GM19023 (cell line): ENCODE measurements at regions not wholly inside any gene's neighbourhood (a gene's known extent, or its start where the extent isn't known, plus 50 kb on each side); places are given as distances from the start of the nearest gene placed in this dataset.

Experiments used
- ATAC-seq: cut with Tn5 transposase; IDR thresholded peaks from one replicate; pipeline ENCODE4 v1.9.1; 2021; ENCODE audit warnings: mild to moderate bottlenecking, moderate library complexity; ENCODE audit not compliant: unreplicated experiment

- no peak for ATAC-seq
Observed at GRCh38 chr9:118028225-118028624, 324.0 kb downstream of the TLR4 start.

GRCh38 chr9:118029425-118029824 lies 325.2 kb downstream of the TLR4 start:
- ATAC-seq: no peak

GRCh38 chr9:118034701-118035100 lies 330.5 kb downstream of the TLR4 start:
- ATAC-seq: no peak

- no peak for ATAC-seq
Observed at GRCh38 chr9:118038713-118039112, 334.5 kb downstream of the TLR4 start.

GRCh38 chr9:118058227-118058626 lies 354.0 kb downstream of the TLR4 start:
- ATAC-seq: no peak

GRCh38 chr9:118059484-118060278 lies 355.5 kb downstream of the TLR4 start:
- no peak for ATAC-seq

GRCh38 chr9:118083161-118083560 lies 379.0 kb downstream of the TLR4 start:
- no peak for ATAC-seq

GRCh38 chr9:118088090-118088489 lies 383.9 kb downstream of the TLR4 start:
- ATAC-seq: no peak

- no peak for ATAC-seq
Observed at GRCh38 chr9:118091226-118091625, 387.0 kb downstream of the TLR4 start.

GRCh38 chr9:118091711-118092500 lies 387.7 kb downstream of the TLR4 start:
- no peak for ATAC-seq

GRCh38 chr9:118094387-118094786 lies 390.2 kb downstream of the TLR4 start:
- no peak for ATAC-seq

GRCh38 chr9:118100529-118101419 lies 396.6 kb downstream of the TLR4 start:
- no peak for ATAC-seq

GRCh38 chr9:118104363-118104762 lies 400.2 kb downstream of the TLR4 start:
- no peak for ATAC-seq

GRCh38 chr9:118108971-118109370 lies 404.8 kb downstream of the TLR4 start:
- ATAC-seq: no peak

- ATAC-seq: no peak
Observed at GRCh38 chr9:118109542-118109941, 405.3 kb downstream of the TLR4 start.

GRCh38 chr9:118121361-118121760 lies 417.2 kb downstream of the TLR4 start:
- no peak for ATAC-seq

GRCh38 chr9:118128313-118128712 lies 424.1 kb downstream of the TLR4 start:
- ATAC-seq: no peak

- no peak for ATAC-seq
Observed at GRCh38 chr9:118129541-118129940, 425.3 kb downstream of the TLR4 start.

- ATAC-seq: no peak
Observed at GRCh38 chr9:118148990-118149389, 444.8 kb downstream of the TLR4 start.

- ATAC-seq: no peak
Observed at GRCh38 chr9:118156846-118157245, 452.6 kb downstream of the TLR4 start.

GRCh38 chr9:118162716-118163115 lies 458.5 kb downstream of the TLR4 start:
- no peak for ATAC-seq
